PC-9 (cell line): ENCODE measurements at regions not wholly inside any gene's neighbourhood (a gene's known extent, or its start where the extent isn't known, plus 50 kb on each side); places are given as distances from the start of the nearest gene placed in this dataset.

Experiments used
- BruUV-seq: library from RNA; stranded (reverse); fragments of 400-500 nt; replicated peaks from 2 replicates; lab custom pipeline; 2021; lab: Mats Ljungman, UMichigan
- CTCF ChIA-PET: fragments of 300-600 bp; sonication (Branson Sonifier 250); formaldehyde crosslinking; loops from one replicate; lab custom pipeline; 2022; ENCODE audit warnings: antibody characterized with exemption; lab: Charles Lee
- POLR2A ChIA-PET: fragments of 300-600 bp; sonication (Branson Sonifier 250); formaldehyde crosslinking; loops from one replicate; lab custom pipeline; 2022; ENCODE audit warnings: antibody characterized with exemption; ENCODE audit not compliant: unreplicated experiment; lab: Charles Lee
- DNase-seq, 2 experiments: peaks; one replicate each; pipeline versions ENCODE4 v3.0.0 to v3.0.0-alpha.2; 2015 to 2022; ENCODE audit warnings: mixed read lengths in 1 of 2
- H2AFZ ChIP-seq: fragments of 200-600 bp; sonication (generic); 2 replicates; pipeline ENCODE4 v1.8.1; 2017; ENCODE audit warnings: antibody characterized with exemption
- H3F3A ChIP-seq: fragments of 200-600 bp; sonication (generic); 2 replicates; pipeline ENCODE4 v1.8.1; 2017; ENCODE audit warnings: antibody characterized with exemption, mild to moderate bottlenecking, low read depth; ENCODE audit not compliant: insufficient read depth
- H3K27ac ChIP-seq: fragments of 200-600 bp; sonication (generic); 2 replicates; pipeline ENCODE4 v1.6.1; 2016; ENCODE audit warnings: mixed run types
- H3K27me3 ChIP-seq: fragments of 200-600 bp; sonication (generic); 2 replicates; pipeline ENCODE4 v1.6.1; 2016; ENCODE audit warnings: low read depth, mixed run types; ENCODE audit not compliant: insufficient read depth
- H3K36me3 ChIP-seq: fragments of 200-600 bp; sonication (generic); 2 replicates; pipeline ENCODE4 v1.6.1; 2016; ENCODE audit warnings: low read depth, mixed run types
- H3K4me1 ChIP-seq: fragments of 200-600 bp; sonication (generic); replicated peaks from 2 replicates; pipeline ENCODE4 v1.6.1; 2016; ENCODE audit warnings: mixed run types; ENCODE audit not compliant: insufficient read depth
- H3K4me2 ChIP-seq: fragments of 200-600 bp; sonication (generic); 2 replicates; pipeline ENCODE4 v1.6.1; 2017; ENCODE audit warnings: mixed run types
- H3K4me3 ChIP-seq: fragments of 200-600 bp; sonication (generic); 2 replicates; pipeline ENCODE4 v1.6.1; 2016; ENCODE audit warnings: mixed run types
- H3K79me2 ChIP-seq: fragments of 200-600 bp; sonication (generic); 2 replicates; pipeline ENCODE4 v1.6.1; 2017; ENCODE audit warnings: low read depth, mixed run types
- H3K9me2 ChIP-seq: fragments of 200-600 bp; sonication (generic); 2 replicates; pipeline ENCODE4 v1.8.1; 2017; ENCODE audit warnings: mild to moderate bottlenecking; ENCODE audit not compliant: insufficient read depth
- H3K9me3 ChIP-seq: fragments of 200-600 bp; sonication (generic); 2 replicates; pipeline ENCODE4 v1.8.1; 2016; ENCODE audit warnings: low read depth; ENCODE audit not compliant: insufficient read depth
- H4K20me1 ChIP-seq: fragments of 200-600 bp; sonication (generic); 2 replicates; pipeline ENCODE4 v1.8.1; 2017; ENCODE audit not compliant: insufficient read depth
- EZH2 ChIP-seq: fragments of 200-600 bp; sonication (generic); IDR thresholded peaks from 2 replicates; pipeline ENCODE4 v1.8.0; 2017; ENCODE audit warnings: antibody characterized with exemption, low read depth
- intact Hi-C: fragments of 100-400 bp; cut with micrococcal nuclease; formaldehyde crosslinking; loops from one replicate; pipeline ENCODE4 v1.10.0; 2022; ENCODE audit not compliant: unreplicated experiment
- TF ChIP-seq, protein P1 (sequence below): fragments of 200-600 bp; sonication (generic); conservative IDR thresholded peaks from 2 replicates; pipeline ENCODE4 v1.6.1; 2017; ENCODE audit warnings: mixed run types, antibody characterized with exemption, mild to moderate bottlenecking, moderate library complexity

DNA sequence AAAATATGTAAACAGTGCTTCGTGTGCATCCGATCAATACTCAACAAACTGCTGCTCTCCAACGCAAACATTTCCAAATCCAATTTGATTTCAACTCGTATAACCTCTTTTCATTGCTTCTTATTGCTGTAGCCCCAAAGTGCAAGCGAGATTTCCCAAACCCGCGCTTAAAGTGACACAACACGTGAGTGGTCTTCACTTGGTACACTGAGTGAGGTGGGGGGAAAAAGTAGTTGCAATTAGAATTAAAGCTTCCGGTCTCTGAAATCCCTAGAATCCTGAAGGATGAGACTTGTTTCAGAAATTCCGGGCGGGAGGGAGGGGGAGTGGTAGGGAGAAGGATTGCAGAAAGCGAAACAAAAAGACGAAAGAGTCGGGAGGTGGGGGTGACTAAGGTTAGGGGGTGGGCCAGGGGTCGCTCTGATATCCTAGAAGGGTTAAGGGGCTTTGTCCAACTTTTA lies 387.5 kb downstream of the BCAT1 start:
- Histone ChIP-seq H4K20me1 (no peaks in the 10 kb centered on the region), H3K9me3 (no peaks in the 10 kb centered on the region), H3K4me2 (no peak overlapping the region), H3K4me3 (no peak overlapping the region), H2AFZ (no peak overlapping the region), H3K9me2 (no peaks in the 10 kb centered on the region), H3K27me3 (peaks cover 30% of the 10 kb centered on the region), H3K36me3 (no peaks in the 10 kb centered on the region), H3K79me2 (no peaks in the 10 kb centered on the region), H3K27ac (no peak overlapping the region), H3F3A (no peaks in the 10 kb centered on the region), H3K4me1 (no peaks in the 10 kb centered on the region)
- intact Hi-C loops: no loop called here
- CTCF ChIA-PET: no interaction called here
- no peak for DNase-seq
- POLR2A ChIA-PET: no interaction called here
- BruUV-seq: no TSS peak
- TF ChIP-seq EZH2: no peak
- TF ChIP-seq, protein P1, sequence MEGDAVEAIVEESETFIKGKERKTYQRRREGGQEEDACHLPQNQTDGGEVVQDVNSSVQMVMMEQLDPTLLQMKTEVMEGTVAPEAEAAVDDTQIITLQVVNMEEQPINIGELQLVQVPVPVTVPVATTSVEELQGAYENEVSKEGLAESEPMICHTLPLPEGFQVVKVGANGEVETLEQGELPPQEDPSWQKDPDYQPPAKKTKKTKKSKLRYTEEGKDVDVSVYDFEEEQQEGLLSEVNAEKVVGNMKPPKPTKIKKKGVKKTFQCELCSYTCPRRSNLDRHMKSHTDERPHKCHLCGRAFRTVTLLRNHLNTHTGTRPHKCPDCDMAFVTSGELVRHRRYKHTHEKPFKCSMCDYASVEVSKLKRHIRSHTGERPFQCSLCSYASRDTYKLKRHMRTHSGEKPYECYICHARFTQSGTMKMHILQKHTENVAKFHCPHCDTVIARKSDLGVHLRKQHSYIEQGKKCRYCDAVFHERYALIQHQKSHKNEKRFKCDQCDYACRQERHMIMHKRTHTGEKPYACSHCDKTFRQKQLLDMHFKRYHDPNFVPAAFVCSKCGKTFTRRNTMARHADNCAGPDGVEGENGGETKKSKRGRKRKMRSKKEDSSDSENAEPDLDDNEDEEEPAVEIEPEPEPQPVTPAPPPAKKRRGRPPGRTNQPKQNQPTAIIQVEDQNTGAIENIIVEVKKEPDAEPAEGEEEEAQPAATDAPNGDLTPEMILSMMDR: no peak

DNA sequence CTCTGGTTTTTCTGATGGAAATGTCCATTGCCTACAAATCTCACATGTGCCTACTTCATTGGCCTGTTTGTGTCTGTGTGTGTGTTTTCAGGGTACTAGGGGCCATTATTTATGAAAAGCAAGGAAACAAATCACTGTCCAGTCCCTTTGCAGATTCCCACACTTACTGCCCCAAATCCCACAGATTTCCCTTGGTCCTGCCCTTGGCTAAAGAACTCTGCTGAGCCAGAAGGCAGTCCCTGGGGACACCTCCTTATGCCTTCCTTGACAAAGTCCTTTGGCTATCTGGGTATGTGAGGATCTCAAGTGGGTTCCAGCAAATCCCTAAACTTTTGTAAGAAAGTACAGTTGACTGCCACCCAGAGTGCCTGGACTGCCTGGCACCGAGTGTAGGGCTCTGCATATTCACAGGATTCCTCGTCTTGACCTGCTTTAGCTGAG lies 388.1 kb downstream of the BCAT1 start:
- no peak overlapping the region for H3K27ac ChIP-seq
- H2AFZ ChIP-seq: no peak overlapping the region
- no peak overlapping the region for H3K4me3 ChIP-seq
- H3K9me3 ChIP-seq: no peaks in the 10 kb centered on the region
- H3K36me3 ChIP-seq: no peaks in the 10 kb centered on the region
- intact Hi-C loops: no loop called here
- H3F3A ChIP-seq: no peaks in the 10 kb centered on the region
- TF ChIP-seq EZH2: no peak
- TF ChIP-seq, protein P1: no peak
- H4K20me1 ChIP-seq: no peaks in the 10 kb centered on the region
- CTCF ChIA-PET: no interaction called here
- no TSS peak for BruUV-seq
- no peak for DNase-seq
- H3K9me2 ChIP-seq: no peaks in the 10 kb centered on the region
- no peaks in the 10 kb centered on the region for H3K79me2 ChIP-seq
- H3K4me1 ChIP-seq: no peaks in the 10 kb centered on the region
- no peak overlapping the region for H3K4me2 ChIP-seq
- H3K27me3 ChIP-seq: peaks cover 28% of the 10 kb centered on the region
- POLR2A ChIA-PET: no interaction called here

DNA sequence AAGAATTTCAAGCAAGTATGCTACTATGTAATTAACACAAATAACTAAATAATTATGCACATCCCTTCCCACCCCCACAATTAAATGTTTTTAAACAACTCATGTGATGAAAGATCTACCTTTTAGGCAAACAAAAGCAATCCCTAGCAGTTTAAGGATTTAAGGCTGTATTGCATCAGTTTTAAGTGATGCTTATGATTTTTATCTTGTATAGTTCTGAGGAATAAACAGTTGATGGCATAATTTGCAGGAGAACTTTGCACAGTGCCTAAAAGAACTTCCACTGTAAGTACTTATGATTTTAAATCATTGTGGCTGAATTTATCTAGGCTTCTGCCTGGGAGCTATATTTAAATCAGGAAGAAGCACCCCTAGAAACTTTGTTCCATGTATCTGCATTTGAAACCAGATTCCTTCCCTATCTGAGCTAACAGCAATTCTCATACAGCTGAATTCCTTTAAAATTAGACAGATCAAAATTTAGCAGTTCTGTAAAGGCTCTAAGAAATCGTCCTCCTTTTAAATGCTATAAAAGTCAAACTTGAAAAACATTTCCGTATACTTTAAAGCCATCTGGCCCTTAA lies 388.6 kb downstream of the BCAT1 start:
- Histone ChIP-seq H3K27me3 (peaks cover 28% of the 10 kb centered on the region), H4K20me1 (no peaks in the 10 kb centered on the region), H2AFZ (no peak overlapping the region), H3K4me2 (no peak overlapping the region), H3K9me3 (no peaks in the 10 kb centered on the region), H3K27ac (no peak overlapping the region), H3K79me2 (no peaks in the 10 kb centered on the region), H3K4me3 (no peak overlapping the region), H3K36me3 (no peaks in the 10 kb centered on the region), H3K4me1 (no peaks in the 10 kb centered on the region), H3F3A (no peaks in the 10 kb centered on the region), H3K9me2 (no peaks in the 10 kb centered on the region)
- ChIA-PET POLR2A (no interaction called here), CTCF (no interaction called here)
- BruUV-seq: no TSS peak
- no peak for DNase-seq
- TF ChIP-seq EZH2: no peak
- TF ChIP-seq, protein P1: no peak
- intact Hi-C loops: no loop called here
